HCT116 (cell line): ENCODE measurements at regions not wholly inside any gene's neighbourhood (a gene's known extent, or its start where the extent isn't known, plus 50 kb on each side); places are given as distances from the start of the nearest gene placed in this dataset.
A peak's percentile ranks its signal among the peaks of the same experiment; 100 is the strongest.
"Not testable (repeated sequence)": the region's sequence is repeated elsewhere in the genome, so short reads cannot be mapped to it uniquely, and the experiment has no call there.

Source experiments
- ATAC-seq: fragments of 200-7000 bp; cut with Tn5 transposase; 2 replicates; pipeline ENCODE4 v1.9.1; 2020; ENCODE audit warnings: mild to moderate bottlenecking, moderate library complexity
- BruUV-seq: library from RNA; stranded (reverse); fragments of 400-500 nt; replicated peaks from 2 replicates; lab custom pipeline; 2021; lab: Mats Ljungman, UMichigan
- CTCF ChIA-PET: fragments of 300-600 bp; sonication (Branson Sonifier 250); formaldehyde crosslinking; loops from one replicate; lab custom pipeline; 2021; ENCODE audit warnings: antibody characterized with exemption; lab: Charles Lee
- POLR2A ChIA-PET: fragments of 300-600, 350-600 bp; sonication (Branson Sonifier 250); formaldehyde crosslinking; loops from one replicate; lab custom pipeline; 2021; ENCODE audit warnings: antibody characterized with exemption; lab: Charles Lee
- RAD21 ChIA-PET, 2 experiments: fragments of 300-600 bp; sonication (Branson Sonifier 250); formaldehyde crosslinking; loops; one replicate each; lab custom pipeline; 2023; ENCODE audit warnings: low total read pairs in 2 of 2; ENCODE audit not compliant: uncharacterized antibody in 2 of 2, unreplicated experiment in 2 of 2, low non-redundant PET in 1 of 2; lab: Charles Lee
- DNase-seq: peaks from one replicate; pipeline ENCODE4 v3.0.0-alpha.2; 2010; ENCODE audit warnings: low read depth, low spot score
- H2AFZ ChIP-seq: fragments of 200-600 bp; shearing (Covaris generic), sonication (generic); 2 replicates; pipeline ENCODE4 v1.6.1; 2017; ENCODE audit warnings: low read depth, mixed run types, mixed read lengths, antibody characterized with exemption, low read length; ENCODE audit not compliant: poor library complexity, severe bottlenecking
- H3K27ac ChIP-seq: 2 replicates; pipeline ENCODE4 v1.5.1; 2012; ENCODE audit warnings: low read depth, low read length
- H3K27me3 ChIP-seq: fragments of 200-600 bp; sonication (generic); 2 replicates; pipeline ENCODE4 v1.6.1; 2016; ENCODE audit warnings: mixed run types, low read length, mixed read lengths; ENCODE audit not compliant: insufficient read depth
- H3K36me3 ChIP-seq, 2 experiments: fragments of 200-500 bp in 1 of 2; fragments of 200-600 bp in 1 of 2; sonication (Bioruptor generic) in 1 of 2; sonication (generic) in 1 of 2; 2 replicates each; pipeline versions ENCODE4 v1.5.1 to v1.6.1; 2014 to 2016; ENCODE audit warnings: low read length in 2 of 2, inconsistent platforms in 1 of 2, mixed read lengths in 1 of 2, mixed run types in 1 of 2; ENCODE audit not compliant: insufficient read depth in 2 of 2, control insufficient read depth in 1 of 2
- H3K4me1 ChIP-seq, 2 experiments: fragments of 200-600 bp in 1 of 2; sonication (generic) in 1 of 2; 2 replicates each; pipeline versions ENCODE4 v1.5.1 to v1.6.1; 2012 to 2017; ENCODE audit warnings: low read length in 2 of 2, inconsistent platforms in 1 of 2, mild to moderate bottlenecking in 1 of 2, mixed read lengths in 1 of 2, mixed run types in 1 of 2, moderate library complexity in 1 of 2; ENCODE audit not compliant: insufficient read depth in 2 of 2, control insufficient read depth in 1 of 2
- H3K4me2 ChIP-seq: fragments of 200-600 bp; sonication (generic); 2 replicates; pipeline ENCODE4 v1.6.1; 2017; ENCODE audit warnings: mixed run types, low read length, mixed read lengths
- H3K4me3 ChIP-seq, 2 experiments: fragments of 200-600 bp in 1 of 2; sonication (generic) in 1 of 2; replicated peaks in 1 of 2; 2 replicates each; pipeline ENCODE4 v1.5.1; 2011 to 2016; ENCODE audit warnings: low read length in 2 of 2, control low read depth in 1 of 2, low read depth in 1 of 2, mild to moderate bottlenecking in 1 of 2, mixed read lengths in 1 of 2, mixed run types in 1 of 2
- H3K79me2 ChIP-seq: fragments of 200-600 bp; sonication (generic); 2 replicates; pipeline ENCODE4 v1.6.1; 2017; ENCODE audit warnings: mild to moderate bottlenecking, mixed run types, low read length, moderate library complexity, mixed read lengths; ENCODE audit not compliant: insufficient read depth
- H3K9ac ChIP-seq: fragments of 200-600 bp; sonication (generic); 2 replicates; pipeline ENCODE4 v1.6.1; 2016; ENCODE audit warnings: low read length, mixed read lengths
- H3K9me2 ChIP-seq: fragments of 200-600 bp; sonication (generic), shearing (Covaris generic); 2 replicates; pipeline ENCODE4 v1.6.1; 2017; ENCODE audit warnings: mixed run types, mild to moderate bottlenecking, moderate library complexity; ENCODE audit not compliant: insufficient read depth
- H3K9me3 ChIP-seq, 2 experiments: fragments of 200-500 bp in 1 of 2; fragments of 200-600 bp in 1 of 2; sonication (Bioruptor generic) in 1 of 2; sonication (generic) in 1 of 2; 2 replicates each; pipeline ENCODE4 v1.6.1; 2014 to 2017; ENCODE audit warnings: low read length in 2 of 2, mixed read lengths in 2 of 2, inconsistent platforms in 1 of 2, low read depth in 1 of 2, mild to moderate bottlenecking in 1 of 2, mixed run types in 1 of 2, moderate library complexity in 1 of 2; ENCODE audit not compliant: control insufficient read depth in 1 of 2, insufficient read depth in 1 of 2
- H4K20me1 ChIP-seq: fragments of 200-600 bp; sonication (generic), shearing (Covaris generic); 2 replicates; pipeline ENCODE4 v1.6.1; 2017; ENCODE audit warnings: mixed run types, mild to moderate bottlenecking, moderate library complexity; ENCODE audit not compliant: insufficient read depth
- RAD21 ChIP-seq: IDR thresholded peaks from 2 replicates; pipeline ENCODE4 v1.6.1; 2012; ENCODE audit warnings: low read depth, mild to moderate bottlenecking
- intact Hi-C: fragments of 100-400 bp; cut with micrococcal nuclease; formaldehyde crosslinking; loops from 2 replicates; pipeline ENCODE4 v1.10.0; 2022
- TF ChIP-seq, protein P1 (sequence below), 3 experiments: fragments of 200-600 bp in 1 of 3; sonication (generic) in 1 of 3; IDR thresholded peaks in 2 of 3; conservative IDR thresholded peaks in 1 of 3; 2 replicates each; pipeline ENCODE4 v1.5.1; 2012 to 2017; ENCODE audit warnings: low read depth in 2 of 3, low read length in 2 of 3, antibody characterized with exemption in 1 of 3, borderline replicate concordance in 1 of 3, control low read depth in 1 of 3, mild to moderate bottlenecking in 1 of 3, mixed read lengths in 1 of 3, mixed run types in 1 of 3, moderate library complexity in 1 of 3; ENCODE audit not compliant: insufficient read depth in 1 of 3

DNA sequence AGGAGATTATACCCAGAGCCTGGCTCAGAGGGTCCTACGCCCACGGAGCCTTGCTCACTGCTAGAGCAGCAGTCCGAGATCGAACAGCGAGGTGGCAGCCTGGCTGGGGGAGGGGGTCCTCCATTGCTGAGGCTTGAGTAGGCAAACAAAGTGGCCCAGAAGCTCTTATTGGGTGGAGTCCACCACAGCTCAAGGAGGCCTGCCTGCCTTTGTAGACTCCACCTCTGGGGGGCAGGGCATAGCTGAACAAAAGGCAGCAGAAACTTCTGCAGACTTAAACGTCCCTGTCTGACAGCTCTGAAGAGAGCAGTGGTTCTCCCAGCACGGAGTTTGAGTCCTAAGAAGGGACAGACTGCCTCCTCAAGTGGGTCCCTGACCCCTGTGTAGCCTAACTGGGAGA is 75.0 kb downstream of the TRIM27 start:
- H3K4me2 ChIP-seq: peak overlapping the region; percentile 17; the same call in 1 of the 2 replicates
- DNase-seq, RAD21 ChIA-PET, H3K9me3 ChIP-seq, H3K9me2 ChIP-seq, H3K79me2 ChIP-seq: not testable (repeated sequence)
- TF ChIP-seq RAD21: peak; percentile 36; the same call in 1 of the 2 replicates
- TF ChIP-seq, protein P1, sequence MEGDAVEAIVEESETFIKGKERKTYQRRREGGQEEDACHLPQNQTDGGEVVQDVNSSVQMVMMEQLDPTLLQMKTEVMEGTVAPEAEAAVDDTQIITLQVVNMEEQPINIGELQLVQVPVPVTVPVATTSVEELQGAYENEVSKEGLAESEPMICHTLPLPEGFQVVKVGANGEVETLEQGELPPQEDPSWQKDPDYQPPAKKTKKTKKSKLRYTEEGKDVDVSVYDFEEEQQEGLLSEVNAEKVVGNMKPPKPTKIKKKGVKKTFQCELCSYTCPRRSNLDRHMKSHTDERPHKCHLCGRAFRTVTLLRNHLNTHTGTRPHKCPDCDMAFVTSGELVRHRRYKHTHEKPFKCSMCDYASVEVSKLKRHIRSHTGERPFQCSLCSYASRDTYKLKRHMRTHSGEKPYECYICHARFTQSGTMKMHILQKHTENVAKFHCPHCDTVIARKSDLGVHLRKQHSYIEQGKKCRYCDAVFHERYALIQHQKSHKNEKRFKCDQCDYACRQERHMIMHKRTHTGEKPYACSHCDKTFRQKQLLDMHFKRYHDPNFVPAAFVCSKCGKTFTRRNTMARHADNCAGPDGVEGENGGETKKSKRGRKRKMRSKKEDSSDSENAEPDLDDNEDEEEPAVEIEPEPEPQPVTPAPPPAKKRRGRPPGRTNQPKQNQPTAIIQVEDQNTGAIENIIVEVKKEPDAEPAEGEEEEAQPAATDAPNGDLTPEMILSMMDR (IDR thresholded peaks at IDR 0.05 in 2 of 3, conservative IDR thresholded peaks at IDR 0.05 in 1 of 3; ENCODE audit: borderline replicate concordance in 1 of 3, insufficient read depth in 1 of 3, low read depth in 2 of 3, low read length in 2 of 3): peak; percentile 13 to 20 (median 15); a peak in 1 of 6 replicates
- TF ChIP-seq, all 23 proteins: peak for 2; not testable (repeated sequence) for 21
- CTCF ChIA-PET: interaction anchor here (1.3 kb wide), 1 partner anchor 379 kb away, joined by 3 read pairs; no protein-coding TSS in a partner anchor
- H3K36me3 ChIP-seq, H3K4me1 ChIP-seq, H3K4me3 ChIP-seq, BruUV-seq, H3K27me3 ChIP-seq, H4K20me1 ChIP-seq, H3K9ac ChIP-seq, intact Hi-C loops, H3K27ac ChIP-seq, POLR2A ChIA-PET: not testable (repeated sequence)
- H2AFZ ChIP-seq: peak overlapping the region; percentile 68
- peak; percentile 63 for ATAC-seq
